GM12878 (cell line): ENCODE measurements at regions not wholly inside any gene's neighbourhood (a gene's known extent, or its start where the extent isn't known, plus 50 kb on each side); places are given as distances from the start of the nearest gene placed in this dataset.

ENCODE experiments used
- ATAC-seq: fragments of 200-7000 bp; cut with Tn5 transposase; 3 replicates; pipeline ENCODE4 v1.9.1; 2020; ENCODE audit warnings: mild to moderate bottlenecking, moderate library complexity
- BruUV-seq: library from RNA; stranded (reverse); fragments of 400-500 nt; replicated peaks from 2 replicates; lab custom pipeline; 2021; lab: Mats Ljungman, UMichigan
- CTCF ChIA-PET: fragments of 300-600 bp; sonication (Branson Sonifier 250); formaldehyde crosslinking; extraction: SDS; loops from one replicate; lab custom pipeline; 2021; ENCODE audit warnings: inconsistent platforms; lab: Yijun Ruan, JAX
- POLR2A ChIA-PET: fragments of 350-600 bp; formaldehyde crosslinking; extraction: SDS; loops from one replicate; lab custom pipeline; 2021; ENCODE audit warnings: inconsistent platforms; lab: Charles Lee
- RAD21 ChIA-PET: fragments of 300-600 bp; sonication (Branson Sonifier 250); formaldehyde crosslinking; loops from one replicate; lab custom pipeline; 2023; ENCODE audit warnings: antibody characterized with exemption; ENCODE audit not compliant: unreplicated experiment; lab: Charles Lee
- SMC1A ChIA-PET: fragments of 300-600 bp; sonication (Branson Sonifier 250); formaldehyde crosslinking; loops from one replicate; lab custom pipeline; 2023; ENCODE audit not compliant: unreplicated experiment, uncharacterized antibody; lab: Charles Lee
- DNase-seq: peaks from one replicate; pipeline ENCODE4 v3.0.0-alpha.2; 2011; ENCODE audit warnings: low read depth, low spot score
- FAIRE-seq: peaks from 3 replicates; lab custom pipeline; 2011; peaks lifted over from hg19 to GRCh38; lab: Jason Lieb, UNC
- H2AFZ ChIP-seq: 2 replicates; pipeline ENCODE4 v1.6.0; 2011; ENCODE audit warnings: low read depth, low read length, control low read depth; ENCODE audit not compliant: control insufficient read depth
- H3K27ac ChIP-seq: 2 replicates; pipeline ENCODE4 v1.5.1; 2011; ENCODE audit warnings: control low read depth; ENCODE audit not compliant: control insufficient read depth, insufficient read depth
- H3K27me3 ChIP-seq, 2 experiments: replicated peaks in 1 of 2; 2 replicates each; pipeline versions ENCODE4 v1.6.0 to v1.6.1; 2011; ENCODE audit warnings: low read length in 1 of 2; ENCODE audit not compliant: control insufficient read depth in 2 of 2, insufficient read depth in 2 of 2
- H3K36me3 ChIP-seq, 2 experiments: 2 replicates each; pipeline ENCODE4 v1.5.1; 2011; ENCODE audit warnings: low read length in 1 of 2; ENCODE audit not compliant: control insufficient read depth in 2 of 2, insufficient read depth in 2 of 2
- H3K4me1 ChIP-seq: 2 replicates; pipeline ENCODE4 v1.6.1; 2011; ENCODE audit warnings: mild to moderate bottlenecking, low read length, moderate library complexity, mixed read lengths; ENCODE audit not compliant: control insufficient read depth, insufficient read depth
- H3K4me2 ChIP-seq: 2 replicates; pipeline ENCODE4 v1.6.0; 2011; ENCODE audit warnings: control low read depth; ENCODE audit not compliant: control insufficient read depth, insufficient read depth
- H3K4me3 ChIP-seq: fragments of 200-600 bp; sonication (generic); 2 replicates; pipeline ENCODE4 v1.5.1; 2016
- H3K79me2 ChIP-seq: 2 replicates; pipeline ENCODE4 v1.6.0; 2011; ENCODE audit warnings: low read length; ENCODE audit not compliant: control insufficient read depth, insufficient read depth
- H3K9ac ChIP-seq: 2 replicates; pipeline ENCODE4 v1.8.0; 2011; ENCODE audit warnings: low read length, control low read depth, mixed read lengths; ENCODE audit not compliant: control insufficient read depth, insufficient read depth
- H3K9me3 ChIP-seq: replicated peaks from 3 replicates; pipeline ENCODE4 v1.5.1; 2011; ENCODE audit warnings: mild to moderate bottlenecking, low read length; ENCODE audit not compliant: control insufficient read depth, insufficient read depth
- H4K20me1 ChIP-seq: 2 replicates; pipeline ENCODE4 v1.6.0; 2011; ENCODE audit not compliant: control insufficient read depth, insufficient read depth
- BMI1 ChIP-seq: fragments of 450-650 bp; IDR thresholded peaks from 2 replicates; pipeline ENCODE4 v1.6.1; 2016; ENCODE audit warnings: mild to moderate bottlenecking, moderate library complexity, borderline replicate concordance
- CHD1 ChIP-seq: IDR thresholded peaks from 2 replicates; pipeline ENCODE4 v1.6.1; 2012; ENCODE audit warnings: low read depth, low read length, improper control_type of control experiment
- CREB1 ChIP-seq: IDR thresholded peaks from 2 replicates; pipeline ENCODE4 v1.6.1; 2012; ENCODE audit warnings: low read depth, mild to moderate bottlenecking, inconsistent platforms
- DPF2 ChIP-seq: fragments of 450-650 bp; IDR thresholded peaks from 2 replicates; pipeline ENCODE4 v1.6.1; 2017; ENCODE audit warnings: mild to moderate bottlenecking
- EED ChIP-seq: sonication (generic); IDR thresholded peaks from 2 replicates; pipeline ENCODE4 v1.6.1; 2016; ENCODE audit warnings: antibody characterized with exemption, low read depth
- EP300 ChIP-seq, 2 experiments: fragments of 150-350 bp in 1 of 2; IDR thresholded peaks; 2 replicates each; pipeline ENCODE4 v1.6.1; 2011 to 2012; ENCODE audit warnings: low read depth in 2 of 2, low read length in 2 of 2, borderline replicate concordance in 1 of 2, improper control_type of control experiment in 1 of 2, inconsistent platforms in 1 of 2; ENCODE audit not compliant: control insufficient read depth in 1 of 2
- EZH2 ChIP-seq: IDR thresholded peaks from 2 replicates; pipeline ENCODE4 v1.6.1; 2012; ENCODE audit warnings: low read depth, mild to moderate bottlenecking, control low read depth, inconsistent platforms, low read length, borderline replicate concordance; ENCODE audit not compliant: control insufficient read depth
- FOXK2 ChIP-seq: fragments of 450-650 bp; IDR thresholded peaks from 2 replicates; pipeline ENCODE4 v1.6.1; 2017; ENCODE audit warnings: mild to moderate bottlenecking, moderate library complexity
- GABPA ChIP-seq: IDR thresholded peaks from 2 replicates; pipeline ENCODE4 v1.6.1; 2014; ENCODE audit warnings: antibody characterized with exemption, low read depth, mild to moderate bottlenecking, inconsistent platforms
- HDAC6 ChIP-seq: fragments of 200-600 bp; sonication (generic); IDR thresholded peaks from one replicate; pipeline ENCODE4 v1.8.0; 2017; ENCODE audit warnings: antibody characterized with exemption; ENCODE audit not compliant: unreplicated experiment
- KDM1A ChIP-seq: fragments of 200-600 bp; sonication (generic); IDR thresholded peaks from 2 replicates; pipeline ENCODE4 v1.6.1; 2016; ENCODE audit warnings: borderline replicate concordance
- MEF2B ChIP-seq: fragments of 450-650 bp; IDR thresholded peaks from 2 replicates; pipeline ENCODE4 v1.6.1; 2018; ENCODE audit warnings: mild to moderate bottlenecking, moderate library complexity; ENCODE audit not compliant: partially characterized antibody, poor library complexity, severe bottlenecking
- NKRF ChIP-seq: fragments of 450-650 bp; conservative IDR thresholded peaks from 2 replicates; pipeline ENCODE4 v1.6.1; 2017; ENCODE audit warnings: mild to moderate bottlenecking, moderate library complexity
- PML ChIP-seq: IDR thresholded peaks from 2 replicates; pipeline ENCODE4 v1.6.1; 2012; ENCODE audit warnings: low read length, inconsistent platforms
- SMAD1 ChIP-seq: fragments of 450-650 bp; IDR thresholded peaks from 2 replicates; pipeline ENCODE4 v1.6.1; 2018; ENCODE audit warnings: mild to moderate bottlenecking, low read depth; ENCODE audit not compliant: partially characterized antibody
- SMC3 ChIP-seq: IDR thresholded peaks from 2 replicates; pipeline ENCODE4 v1.6.1; 2011; ENCODE audit warnings: low read length, improper control_type of control experiment, borderline replicate concordance
- TAF1 ChIP-seq: IDR thresholded peaks from 2 replicates; pipeline ENCODE4 v1.6.1; 2011; ENCODE audit warnings: mild to moderate bottlenecking, low read depth, low read length, borderline replicate concordance
- YBX1 ChIP-seq: fragments of 450-650 bp; IDR thresholded peaks from 2 replicates; pipeline ENCODE4 v1.6.1; 2016; ENCODE audit warnings: antibody characterized with exemption
- WGBS: methylation state at CpG from one replicate; pipeline ENCODE4 v1.1.6; 2016; ENCODE audit warnings: low lambda C conversion rate; ENCODE audit not compliant: insufficient replicate concordance, insufficient coverage; ENCODE audit errors: missing lambda C conversion rate; 5-methylcytosine and 5-hydroxymethylcytosine counted together
- in situ Hi-C: fragments of 300-500 bp; cut with MboI; formaldehyde crosslinking; loops from 9 replicates; pipeline ENCODE4 v1.14.3; 2018; ENCODE audit warnings: mixed read lengths
- intact Hi-C: fragments of 100-400 bp; cut with micrococcal nuclease; formaldehyde crosslinking; loops from one replicate; pipeline ENCODE4 v1.14.2; 2022; ENCODE audit not compliant: unreplicated experiment
- TF ChIP-seq, protein P1 (sequence below): IDR thresholded peaks from 2 replicates; pipeline ENCODE4 v1.6.1; 2011; ENCODE audit warnings: borderline replicate concordance, low read depth, mild to moderate bottlenecking, moderate library complexity, mixed read lengths, low read length; ENCODE audit not compliant: insufficient read depth; ENCODE audit errors: extremely low read length

DNA sequence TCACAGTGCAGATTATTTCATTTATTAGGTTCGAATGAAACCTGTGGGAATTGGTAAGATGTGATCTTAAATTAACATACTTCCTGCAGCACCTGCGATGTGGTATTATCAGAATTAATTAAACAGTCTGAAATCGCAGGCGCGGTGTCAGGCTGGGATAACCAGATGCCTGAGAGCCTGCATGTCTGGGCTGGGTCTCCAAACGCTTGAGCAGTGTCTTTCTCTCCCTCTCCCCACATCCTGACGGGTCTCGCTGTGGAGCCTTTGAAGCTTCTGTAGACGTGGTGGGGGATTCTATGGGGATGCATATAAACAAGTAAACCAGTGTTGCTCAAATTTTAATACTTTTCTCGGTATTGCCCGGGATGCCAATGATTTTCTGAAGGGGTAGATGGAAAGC is 366.2 kb upstream of the SPRED2 start:
- H3K79me2 ChIP-seq = no peaks in the 10 kb centered on the region
- H4K20me1 ChIP-seq = no peaks in the 10 kb centered on the region
- no peaks in the 10 kb centered on the region for H3K27me3 ChIP-seq
- ChIA-PET POLR2A (no interaction called here), CTCF (no interaction called here), SMC1A (no interaction called here), RAD21 (no interaction called here)
- DNase-seq = no peak
- H3K36me3 ChIP-seq = no peaks in the 10 kb centered on the region
- intact Hi-C loops (no loop called here), in situ Hi-C loops (no loop called here)
- no TSS peak for BruUV-seq
- H3K9me3 ChIP-seq = no peaks in the 10 kb centered on the region
- H3K4me2 ChIP-seq = no peak overlapping the region
- H3K9ac ChIP-seq = no peak overlapping the region
- no peak overlapping the region for H3K4me3 ChIP-seq
- no peak for ATAC-seq
- no peaks in the 10 kb centered on the region for H3K4me1 ChIP-seq
- FAIRE-seq = no peak
- no peak overlapping the region for H2AFZ ChIP-seq
- TF ChIP-seq, protein P1, sequence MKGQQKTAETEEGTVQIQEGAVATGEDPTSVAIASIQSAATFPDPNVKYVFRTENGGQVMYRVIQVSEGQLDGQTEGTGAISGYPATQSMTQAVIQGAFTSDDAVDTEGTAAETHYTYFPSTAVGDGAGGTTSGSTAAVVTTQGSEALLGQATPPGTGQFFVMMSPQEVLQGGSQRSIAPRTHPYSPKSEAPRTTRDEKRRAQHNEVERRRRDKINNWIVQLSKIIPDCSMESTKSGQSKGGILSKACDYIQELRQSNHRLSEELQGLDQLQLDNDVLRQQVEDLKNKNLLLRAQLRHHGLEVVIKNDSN = no peak
- TF ChIP-seq CHD1 (no peak), EED (no peak), MEF2B (no peak), FOXK2 (no peak), GABPA (no peak), CREB1 (no peak), HDAC6 (no peak), KDM1A (no peak)
- no peak overlapping the region for H3K27ac ChIP-seq
- WGBS = 31% methylated on average over 11 of the region's 11 CpGs

- POLR2A ChIA-PET = no interaction called here
- no peak for DNase-seq
- Histone ChIP-seq H3K36me3 (no peaks in the 10 kb centered on the region), H3K9ac (no peak overlapping the region), H3K4me3 (no peak overlapping the region), H3K4me1 (no peaks in the 10 kb centered on the region), H3K79me2 (no peaks in the 10 kb centered on the region), H3K9me3 (no peaks in the 10 kb centered on the region), H4K20me1 (no peaks in the 10 kb centered on the region), H3K27me3 (no peaks in the 10 kb centered on the region), H2AFZ (no peak overlapping the region), H3K27ac (no peak overlapping the region), H3K4me2 (no peak overlapping the region)
- RAD21 ChIA-PET = no interaction called here
- SMC1A ChIA-PET = no interaction called here
- intact Hi-C loops (no loop called here), in situ Hi-C loops (no loop called here)
- CTCF ChIA-PET = no interaction called here
- BruUV-seq = no TSS peak
- WGBS = 43% methylated on average over 4 of the region's 4 CpGs
- FAIRE-seq = no peak
- ATAC-seq = no peak
- TF ChIP-seq SMC3 = no peak
- no peak for TF ChIP-seq NKRF
- TF ChIP-seq EZH2 = no peak
- no peak for TF ChIP-seq SMAD1
- no peak for TF ChIP-seq YBX1
- no peak for TF ChIP-seq TAF1
- no peak for TF ChIP-seq DPF2
- no peak for TF ChIP-seq PML
- no peak for TF ChIP-seq EP300 (IDR thresholded peaks at IDR 0.05; ENCODE audit: borderline replicate concordance in 1 of 2, control insufficient read depth in 1 of 2, low read depth in 2 of 2, low read length in 2 of 2)
- no peak for TF ChIP-seq BMI1
Observed at GRCh38 chr2:65794994-65795393, 362.6 kb upstream of the SPRED2 start.
